ENCODE measurements at regions not wholly inside any gene's neighbourhood (a gene's known extent, or its start where the extent isn't known, plus 50 kb on each side); places are given as distances from the start of the nearest gene placed in this dataset.

GRCh38 chr1:79594121-79594698 is 587.7 kb upstream of the ADGRL4 start:
- no peaks in the 10 kb centered on the region for H3K4me1 ChIP-seq
- WGBS, 2 donors: 87 to 90% methylated on average over 17 of the region's 17 CpGs
- no peaks in the 10 kb centered on the region for H3K36me3 ChIP-seq
- no peaks in the 10 kb centered on the region for H3K9me3 ChIP-seq
- no peak overlapping the region for H3K4me3 ChIP-seq
- DNase-seq (no peak), ATAC-seq (no peak)
- H3K27me3 ChIP-seq: no peaks in the 10 kb centered on the region
- no peak overlapping the region for H3K27ac ChIP-seq
- TF ChIP-seq CTCF (IDR thresholded peaks at IDR 0.05): no peak
- intact Hi-C loops (cut with DNase I): no loop called here

- H3K4me3 ChIP-seq: no peak overlapping the region
- H3K9me3 ChIP-seq: no peaks in the 10 kb centered on the region
- DNase-seq (no peak), ATAC-seq (no peak)
- no peaks in the 10 kb centered on the region for H3K4me1 ChIP-seq
- no peak for TF ChIP-seq CTCF (IDR thresholded peaks at IDR 0.05)
- no peak overlapping the region for H3K27ac ChIP-seq
- intact Hi-C loops (cut with DNase I): no loop called here
- no peaks in the 10 kb centered on the region for H3K27me3 ChIP-seq
- WGBS, 2 donors: 91 to 94% methylated on average over 1 of the region's 1 CpG
- no peaks in the 10 kb centered on the region for H3K36me3 ChIP-seq
Observed at GRCh38 chr1:79592707-79593106, 586.2 kb upstream of the ADGRL4 start.

- Histone ChIP-seq H3K36me3 (no peaks in the 10 kb centered on the region), H3K4me1 (no peaks in the 10 kb centered on the region), H3K27me3 (no peaks in the 10 kb centered on the region), H3K27ac (no peak overlapping the region), H3K4me3 (no peak overlapping the region), H3K9me3 (no peaks in the 10 kb centered on the region)
- WGBS, 2 donors: 64 to 70% methylated on average over 2 of the region's 2 CpGs
- ATAC-seq: no peak
- intact Hi-C loops (cut with DNase I): no loop called here
- TF ChIP-seq CTCF (IDR thresholded peaks at IDR 0.05): no peak
- DNase-seq: no peak
Observed at GRCh38 chr1:79588719-79589118, 582.2 kb upstream of the ADGRL4 start.

GRCh38 chr1:79587229-79587628 is 580.7 kb upstream of the ADGRL4 start:
- H3K9me3 ChIP-seq: no peaks in the 10 kb centered on the region
- no peak overlapping the region for H3K4me3 ChIP-seq
- ATAC-seq (no peak), DNase-seq (no peak)
- no peaks in the 10 kb centered on the region for H3K27me3 ChIP-seq
- no peak for TF ChIP-seq CTCF (IDR thresholded peaks at IDR 0.05)
- intact Hi-C loops (cut with DNase I): no loop called here
- H3K4me1 ChIP-seq: no peaks in the 10 kb centered on the region
- H3K36me3 ChIP-seq: no peaks in the 10 kb centered on the region
- no peak overlapping the region for H3K27ac ChIP-seq
